Smooth muscle cell (in vitro differentiated cells): ENCODE measurements at regions not wholly inside any gene's neighbourhood (a gene's known extent, or its start where the extent isn't known, plus 50 kb on each side); places are given as distances from the start of the nearest gene placed in this dataset.

Source experiments
- DNase-seq: peaks from one replicate; lab custom pipeline; 2025; ENCODE audit not compliant: unreplicated experiment; lab: John Stamatoyannopoulos, UW
- H2AFZ ChIP-seq: fragments of 200-600 bp; sonication (generic); 2 replicates; pipeline ENCODE4 v1.6.0; 2016; ENCODE audit warnings: antibody characterized with exemption, low read depth, mild to moderate bottlenecking
- H3F3A ChIP-seq: fragments of 200-600 bp; sonication (generic); 2 replicates; pipeline ENCODE4 v1.6.0; 2017; ENCODE audit warnings: antibody characterized with exemption, low read depth
- H3K27ac ChIP-seq: fragments of 200-600 bp; sonication (generic); 2 replicates; pipeline ENCODE4 v1.5.1; 2016; ENCODE audit warnings: low read depth, mild to moderate bottlenecking
- H3K27me3 ChIP-seq: fragments of 200-600 bp; sonication (generic); 2 replicates; pipeline ENCODE4 v1.6.1; 2016; ENCODE audit warnings: low read depth, mild to moderate bottlenecking
- H3K36me3 ChIP-seq: fragments of 200-600 bp; sonication (generic); 2 replicates; pipeline ENCODE4 v1.5.1; 2016; ENCODE audit warnings: low read depth
- H3K4me1 ChIP-seq: fragments of 200-600 bp; sonication (generic); 2 replicates; pipeline ENCODE4 v1.5.1; 2016; ENCODE audit warnings: low read depth
- H3K4me2 ChIP-seq: fragments of 200-600 bp; sonication (generic); 2 replicates; pipeline ENCODE4 v1.6.0; 2016; ENCODE audit warnings: mild to moderate bottlenecking
- H3K4me3 ChIP-seq: fragments of 200-600 bp; sonication (generic); 2 replicates; pipeline ENCODE4 v1.5.1; 2016; ENCODE audit warnings: mild to moderate bottlenecking
- H3K79me2 ChIP-seq: fragments of 200-600 bp; sonication (generic); 2 replicates; pipeline ENCODE4 v1.6.0; 2016; ENCODE audit warnings: low read depth, mild to moderate bottlenecking
- H3K9ac ChIP-seq: fragments of 200-600 bp; sonication (generic); 2 replicates; pipeline ENCODE4 v1.6.0; 2016; ENCODE audit warnings: low read depth
- H3K9me3 ChIP-seq: fragments of 200-600 bp; sonication (generic); replicated peaks from 2 replicates; pipeline ENCODE4 v1.5.1; 2016; ENCODE audit warnings: low read depth
- H4K20me1 ChIP-seq: fragments of 200-600 bp; sonication (generic); 2 replicates; pipeline ENCODE4 v1.6.0; 2016; ENCODE audit warnings: low read depth
- CTCF ChIP-seq: fragments of 200-600 bp; sonication (generic); IDR thresholded peaks from 2 replicates; pipeline ENCODE4 v1.5.1; 2017; ENCODE audit warnings: borderline replicate concordance, mild to moderate bottlenecking, antibody characterized with exemption; ENCODE audit not compliant: insufficient read depth, poor library complexity, severe bottlenecking
- whole genome bisulfite sequencing: methylation state at CpG from one replicate; pipeline ENCODE4 v1.1.7; 2016; ENCODE audit warnings: low lambda C conversion rate; 5-methylcytosine and 5-hydroxymethylcytosine counted together

GRCh38 chr13:40344270-40345148, 321.9 kb downstream of the FOXO1 start:
- no peak for DNase-seq
- WGBS, result 79% methylated on average over 11 of the region's 11 CpGs
- no peak overlapping the region for H3K27ac ChIP-seq

GRCh38 chr13:40345149-40345514, 321.3 kb downstream of the FOXO1 start:
- Histone ChIP-seq H3K79me2 (no peaks in the 10 kb centered on the region), H2AFZ (no peak overlapping the region), H3K4me3 (no peak overlapping the region), H3F3A (no peaks in the 10 kb centered on the region), H4K20me1 (no peaks in the 10 kb centered on the region), H3K4me2 (no peak overlapping the region), H3K36me3 (no peaks in the 10 kb centered on the region), H3K4me1 (peaks cover 27% of the 10 kb centered on the region), H3K9me3 (no peaks in the 10 kb centered on the region), H3K9ac (no peak overlapping the region), H3K27me3 (no peaks in the 10 kb centered on the region), H3K27ac (no peak overlapping the region)
- WGBS, result 95% methylated on average over 2 of the region's 2 CpGs
- TF ChIP-seq CTCF, result no peak
- DNase-seq, result no peak

More at GRCh38 chr13:40344270-40345148, 321.9 kb downstream of the FOXO1 start:
- no peaks in the 10 kb centered on the region for H4K20me1 ChIP-seq
- TF ChIP-seq CTCF, result no peak
- H3K9me3 ChIP-seq, result no peaks in the 10 kb centered on the region
- H3K27me3 ChIP-seq, result no peaks in the 10 kb centered on the region
- H3K4me1 ChIP-seq, result peaks cover 28% of the 10 kb centered on the region
- H3K79me2 ChIP-seq, result no peaks in the 10 kb centered on the region
- no peak overlapping the region for H3K4me3 ChIP-seq
- no peaks in the 10 kb centered on the region for H3F3A ChIP-seq
- no peaks in the 10 kb centered on the region for H3K36me3 ChIP-seq
- H3K9ac ChIP-seq, result no peak overlapping the region
- no peak overlapping the region for H2AFZ ChIP-seq
- H3K4me2 ChIP-seq, result no peak overlapping the region

- Histone ChIP-seq H3K4me3 (no peak overlapping the region), H3K9me3 (no peaks in the 10 kb centered on the region), H3K4me1 (peaks cover 20% of the 10 kb centered on the region), H2AFZ (no peak overlapping the region), H3K79me2 (no peaks in the 10 kb centered on the region), H4K20me1 (no peaks in the 10 kb centered on the region), H3K4me2 (no peak overlapping the region), H3K36me3 (no peaks in the 10 kb centered on the region), H3K27me3 (no peaks in the 10 kb centered on the region), H3F3A (no peaks in the 10 kb centered on the region), H3K9ac (no peak overlapping the region), H3K27ac (no peak overlapping the region)
- no peak for DNase-seq
- no peak for TF ChIP-seq CTCF
- WGBS, result 76% methylated on average over 12 of the region's 12 CpGs
Observed at GRCh38 chr13:40345654-40346372, 320.6 kb downstream of the FOXO1 start.
